Neural progenitor cell (in vitro differentiated cells): ENCODE measurements at regions not wholly inside any gene's neighbourhood (a gene's known extent, or its start where the extent isn't known, plus 50 kb on each side); places are given as distances from the start of the nearest gene placed in this dataset.

Source experiments
- DNase-seq: peaks from one replicate; pipeline ENCODE4 v3.0.0-alpha.2; 2016; ENCODE audit warnings: low spot score
- H2AFZ ChIP-seq: fragments of 200-600 bp; sonication (generic); replicated peaks from 2 replicates; pipeline ENCODE4 v1.6.1; 2016; ENCODE audit warnings: antibody characterized with exemption
- H3F3A ChIP-seq: fragments of 200-600 bp; sonication (generic); 2 replicates; pipeline ENCODE4 v1.6.1; 2016; ENCODE audit warnings: antibody characterized with exemption, low read depth
- H3K27ac ChIP-seq: fragments of 200-600 bp; sonication (generic); 2 replicates; pipeline ENCODE4 v1.5.1; 2016; ENCODE audit warnings: mild to moderate bottlenecking
- H3K27me3 ChIP-seq: fragments of 200-600 bp; sonication (generic); 2 replicates; pipeline ENCODE4 v1.6.1; 2016; ENCODE audit warnings: mild to moderate bottlenecking, moderate library complexity
- H3K36me3 ChIP-seq: fragments of 200-600 bp; sonication (generic); 2 replicates; pipeline ENCODE4 v1.5.1; 2016
- H3K4me1 ChIP-seq: fragments of 200-600 bp; sonication (generic); 2 replicates; pipeline ENCODE4 v1.6.1; 2016; ENCODE audit warnings: mixed run types
- H3K4me2 ChIP-seq: fragments of 200-600 bp; sonication (generic); 2 replicates; pipeline ENCODE4 v1.6.1; 2016
- H3K4me3 ChIP-seq: fragments of 200-600 bp; sonication (generic); 2 replicates; pipeline ENCODE4 v1.5.1; 2016
- H3K79me2 ChIP-seq: fragments of 200-600 bp; sonication (generic); 2 replicates; pipeline ENCODE4 v1.6.1; 2016; ENCODE audit warnings: low read depth
- H3K9ac ChIP-seq: fragments of 200-600 bp; sonication (generic); 2 replicates; pipeline ENCODE4 v1.6.1; 2016
- H3K9me3 ChIP-seq: fragments of 200-600 bp; sonication (generic); 2 replicates; pipeline ENCODE4 v1.5.1; 2016; ENCODE audit warnings: low read depth
- H4K20me1 ChIP-seq: fragments of 200-600 bp; sonication (generic); 2 replicates; pipeline ENCODE4 v1.6.1; 2016; ENCODE audit warnings: low read depth
- H3K27ac Mint-ChIP-seq: 3 replicates; pipeline ENCODE4 v1.8.0; 2021; ENCODE audit warnings: mixed read lengths
- H3K27me3 Mint-ChIP-seq: 2 replicates; pipeline ENCODE4 v1.8.0; 2022; ENCODE audit warnings: low read depth, mild to moderate bottlenecking, inconsistent platforms, moderate library complexity, mixed read lengths; ENCODE audit not compliant: insufficient read depth
- H3K36me3 Mint-ChIP-seq: 3 replicates; pipeline ENCODE4 v1.8.0; 2021; ENCODE audit warnings: mixed read lengths
- H3K4me1 Mint-ChIP-seq: 3 replicates; pipeline ENCODE4 v1.8.0; 2021; ENCODE audit warnings: mixed read lengths
- H3K4me3 Mint-ChIP-seq: 3 replicates; pipeline ENCODE4 v1.8.0; 2021; ENCODE audit warnings: mild to moderate bottlenecking, moderate library complexity, mixed read lengths
- H3K9me3 Mint-ChIP-seq: 3 replicates; pipeline ENCODE4 v1.8.0; 2020; ENCODE audit warnings: mixed read lengths
- EZH2 ChIP-seq: fragments of 200-600 bp; sonication (generic); IDR thresholded peaks from 2 replicates; pipeline ENCODE4 v1.6.1; 2017; ENCODE audit warnings: antibody characterized with exemption, mild to moderate bottlenecking, moderate library complexity
- EZH2phosphoT487 ChIP-seq: fragments of 200-600 bp; sonication (generic); IDR thresholded peaks from 2 replicates; pipeline ENCODE4 v1.6.1; 2017; ENCODE audit warnings: antibody characterized with exemption
- TF ChIP-seq, protein P1 (sequence below): fragments of 200-600 bp; sonication (generic); IDR thresholded peaks from 2 replicates; pipeline ENCODE4 v1.5.1; 2017; ENCODE audit warnings: antibody characterized with exemption, mild to moderate bottlenecking

DNA sequence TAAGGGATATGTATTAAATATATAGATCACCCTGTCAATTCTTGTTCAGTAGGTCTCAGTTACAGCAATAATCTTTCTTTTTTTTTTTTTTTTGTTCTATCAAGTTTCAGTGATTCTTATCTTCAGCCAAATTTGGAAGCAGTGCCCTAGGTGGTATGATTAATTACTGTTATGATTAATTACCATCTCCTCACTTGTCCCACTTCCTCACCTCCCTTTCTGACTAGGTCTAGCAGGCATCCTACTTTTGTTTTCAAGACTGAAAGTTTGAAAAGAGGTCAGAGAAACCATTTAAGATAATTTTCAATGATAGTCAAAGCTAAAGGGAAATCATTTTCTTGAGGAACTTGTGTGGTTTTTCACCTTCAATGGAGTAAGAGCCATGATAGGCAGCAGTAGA is 144.0 kb upstream of the CNTN4 start:
- H3K4me3 Mint-ChIP-seq, result no peak overlapping the region
- H4K20me1 ChIP-seq, result no peaks in the 10 kb centered on the region
- H3K4me3 ChIP-seq, result no peak overlapping the region
- no peak overlapping the region for H3K27ac Mint-ChIP-seq
- no peaks in the 10 kb centered on the region for H3K9me3 ChIP-seq
- H3K36me3 Mint-ChIP-seq, result no peaks in the 10 kb centered on the region
- H3K79me2 ChIP-seq, result no peaks in the 10 kb centered on the region
- peaks cover 2% of the 10 kb centered on the region for H3K9me3 Mint-ChIP-seq
- no peak overlapping the region for H3K4me2 ChIP-seq
- H3K9ac ChIP-seq, result no peak overlapping the region
- no peaks in the 10 kb centered on the region for H3F3A ChIP-seq
- no peaks in the 10 kb centered on the region for H3K4me1 Mint-ChIP-seq
- H3K4me1 ChIP-seq, result no peaks in the 10 kb centered on the region
- no peak overlapping the region for H3K27ac ChIP-seq
- no peak for DNase-seq
- peaks cover 3% of the 10 kb centered on the region for H3K27me3 Mint-ChIP-seq
- H2AFZ ChIP-seq, result no peak overlapping the region
- TF ChIP-seq EZH2 (no peak), EZH2phosphoT487 (no peak)
- TF ChIP-seq, protein P1, sequence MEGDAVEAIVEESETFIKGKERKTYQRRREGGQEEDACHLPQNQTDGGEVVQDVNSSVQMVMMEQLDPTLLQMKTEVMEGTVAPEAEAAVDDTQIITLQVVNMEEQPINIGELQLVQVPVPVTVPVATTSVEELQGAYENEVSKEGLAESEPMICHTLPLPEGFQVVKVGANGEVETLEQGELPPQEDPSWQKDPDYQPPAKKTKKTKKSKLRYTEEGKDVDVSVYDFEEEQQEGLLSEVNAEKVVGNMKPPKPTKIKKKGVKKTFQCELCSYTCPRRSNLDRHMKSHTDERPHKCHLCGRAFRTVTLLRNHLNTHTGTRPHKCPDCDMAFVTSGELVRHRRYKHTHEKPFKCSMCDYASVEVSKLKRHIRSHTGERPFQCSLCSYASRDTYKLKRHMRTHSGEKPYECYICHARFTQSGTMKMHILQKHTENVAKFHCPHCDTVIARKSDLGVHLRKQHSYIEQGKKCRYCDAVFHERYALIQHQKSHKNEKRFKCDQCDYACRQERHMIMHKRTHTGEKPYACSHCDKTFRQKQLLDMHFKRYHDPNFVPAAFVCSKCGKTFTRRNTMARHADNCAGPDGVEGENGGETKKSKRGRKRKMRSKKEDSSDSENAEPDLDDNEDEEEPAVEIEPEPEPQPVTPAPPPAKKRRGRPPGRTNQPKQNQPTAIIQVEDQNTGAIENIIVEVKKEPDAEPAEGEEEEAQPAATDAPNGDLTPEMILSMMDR, result no peak
- no peaks in the 10 kb centered on the region for H3K36me3 ChIP-seq
- H3K27me3 ChIP-seq, result no peaks in the 10 kb centered on the region

DNA sequence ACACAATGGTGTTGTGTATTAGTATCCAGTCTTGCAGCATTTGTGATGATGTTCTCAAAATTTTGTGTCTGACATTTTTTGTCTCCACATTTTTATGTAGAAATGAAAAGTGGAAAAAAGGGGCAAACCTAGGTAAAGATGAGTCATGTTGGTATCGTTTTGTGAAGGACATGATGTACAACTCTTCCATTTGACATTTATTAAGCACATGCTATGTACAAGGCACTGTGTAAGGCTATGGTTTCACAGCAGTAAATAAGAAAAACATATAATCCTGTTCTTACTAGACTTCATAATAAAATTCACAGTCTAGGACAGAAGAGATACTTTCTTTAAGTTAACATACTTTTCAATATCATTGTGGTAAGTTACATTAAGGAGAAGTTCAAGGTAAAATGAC is 143.5 kb upstream of the CNTN4 start:
- Mint-ChIP-seq H3K4me1 (no peaks in the 10 kb centered on the region), H3K9me3 (peaks cover 2% of the 10 kb centered on the region), H3K4me3 (no peak overlapping the region), H3K27me3 (peaks cover 3% of the 10 kb centered on the region), H3K27ac (no peak overlapping the region), H3K36me3 (no peaks in the 10 kb centered on the region)
- H4K20me1 ChIP-seq, result no peaks in the 10 kb centered on the region
- H3K36me3 ChIP-seq, result no peaks in the 10 kb centered on the region
- H3K9ac ChIP-seq, result no peak overlapping the region
- H2AFZ ChIP-seq, result no peak overlapping the region
- H3K4me1 ChIP-seq, result no peaks in the 10 kb centered on the region
- H3K4me3 ChIP-seq, result no peak overlapping the region
- DNase-seq, result no peak
- H3F3A ChIP-seq, result no peaks in the 10 kb centered on the region
- no peaks in the 10 kb centered on the region for H3K9me3 ChIP-seq
- TF ChIP-seq EZH2 (no peak), EZH2phosphoT487 (no peak)
- TF ChIP-seq, protein P1, result no peak
- H3K27ac ChIP-seq, result no peak overlapping the region
- H3K27me3 ChIP-seq, result no peaks in the 10 kb centered on the region
- no peaks in the 10 kb centered on the region for H3K79me2 ChIP-seq
- H3K4me2 ChIP-seq, result no peak overlapping the region

DNA sequence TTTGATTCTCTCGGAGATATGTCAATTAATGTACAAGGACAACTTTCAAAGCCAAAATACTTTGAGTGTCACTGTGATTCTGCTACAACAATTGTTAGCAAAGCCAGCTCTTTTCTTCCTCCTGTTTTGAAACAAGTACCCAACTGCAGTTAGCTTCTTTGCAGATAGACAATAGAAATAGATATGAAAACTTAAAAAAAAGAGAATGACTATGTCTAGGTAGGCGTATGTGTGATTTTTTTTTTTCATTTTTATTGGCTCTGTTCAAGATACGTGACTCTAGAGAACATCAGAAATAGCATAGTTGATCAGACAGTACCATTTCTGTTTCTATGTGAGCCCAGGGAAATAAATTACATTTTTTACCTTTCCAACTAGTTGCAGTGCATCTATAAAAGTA is 142.9 kb upstream of the CNTN4 start:
- H3K36me3 Mint-ChIP-seq, result no peaks in the 10 kb centered on the region
- peaks cover 3% of the 10 kb centered on the region for H3K27me3 Mint-ChIP-seq
- H4K20me1 ChIP-seq, result no peaks in the 10 kb centered on the region
- no peaks in the 10 kb centered on the region for H3K27me3 ChIP-seq
- peaks cover 2% of the 10 kb centered on the region for H3K9me3 Mint-ChIP-seq
- no peaks in the 10 kb centered on the region for H3K4me1 Mint-ChIP-seq
- H3F3A ChIP-seq, result no peaks in the 10 kb centered on the region
- H3K36me3 ChIP-seq, result no peaks in the 10 kb centered on the region
- no peaks in the 10 kb centered on the region for H3K79me2 ChIP-seq
- H3K9ac ChIP-seq, result no peak overlapping the region
- no peak overlapping the region for H3K27ac Mint-ChIP-seq
- H3K4me1 ChIP-seq, result no peaks in the 10 kb centered on the region
- no peak for DNase-seq
- no peak overlapping the region for H2AFZ ChIP-seq
- H3K4me3 Mint-ChIP-seq, result no peak overlapping the region
- H3K9me3 ChIP-seq, result no peaks in the 10 kb centered on the region
- no peak overlapping the region for H3K27ac ChIP-seq
- H3K4me3 ChIP-seq, result no peak overlapping the region
- H3K4me2 ChIP-seq, result no peak overlapping the region
- TF ChIP-seq, protein P1, result no peak
- TF ChIP-seq EZH2 (no peak), EZH2phosphoT487 (no peak)

DNA sequence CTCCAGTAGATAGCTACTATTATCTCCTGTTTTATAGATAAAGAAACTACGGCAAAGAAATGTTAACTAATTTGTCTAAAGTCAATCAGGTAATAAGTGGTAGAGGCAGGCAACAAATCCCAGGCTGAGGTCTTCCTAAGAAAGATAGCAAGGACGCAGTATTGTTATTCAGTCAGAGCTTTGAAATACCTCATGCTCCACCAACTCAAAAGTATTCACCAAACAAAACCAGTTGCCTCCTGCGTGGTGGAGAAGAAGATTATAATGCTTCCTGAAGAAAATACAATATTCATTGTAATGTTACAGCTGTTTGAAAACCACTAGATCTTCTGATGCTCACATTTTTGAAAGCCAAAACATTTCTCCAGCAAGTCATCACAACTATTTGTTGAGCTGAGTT is 138.2 kb upstream of the CNTN4 start:
- no peak overlapping the region for H3K27ac Mint-ChIP-seq
- Histone ChIP-seq H3K4me1 (no peaks in the 10 kb centered on the region), H3K9ac (no peak overlapping the region), H3K27me3 (no peaks in the 10 kb centered on the region), H4K20me1 (no peaks in the 10 kb centered on the region), H3F3A (no peaks in the 10 kb centered on the region), H2AFZ (no peak overlapping the region), H3K4me3 (no peak overlapping the region), H3K27ac (no peak overlapping the region), H3K4me2 (no peak overlapping the region), H3K9me3 (no peaks in the 10 kb centered on the region), H3K36me3 (no peaks in the 10 kb centered on the region), H3K79me2 (no peaks in the 10 kb centered on the region)
- TF ChIP-seq EZH2 (no peak), EZH2phosphoT487 (no peak)
- TF ChIP-seq, protein P1, result no peak
- DNase-seq, result no peak
- H3K9me3 Mint-ChIP-seq, result peaks cover 2% of the 10 kb centered on the region
- H3K36me3 Mint-ChIP-seq, result no peaks in the 10 kb centered on the region
- H3K4me1 Mint-ChIP-seq, result no peaks in the 10 kb centered on the region
- no peak overlapping the region for H3K4me3 Mint-ChIP-seq
- peaks cover 3% of the 10 kb centered on the region for H3K27me3 Mint-ChIP-seq
